ENCODE measurements at regions not wholly inside any gene's neighbourhood (a gene's known extent, or its start where the extent isn't known, plus 50 kb on each side); places are given as distances from the start of the nearest gene placed in this dataset.

GRCh38 chr12:61137677-61138414 is 1122.4 kb upstream of the USP15 start:
- ChIA-PET POLR2A (no interaction called here), CTCF (no interaction called here)
- no peak overlapping the region for H3K4me3 Mint-ChIP-seq
- H3K27ac Mint-ChIP-seq = no peak overlapping the region
- ATAC-seq (no peak), DNase-seq (ENCODE audit: low spot score) (no peak)
- H3K4me1 Mint-ChIP-seq = no peaks in the 10 kb centered on the region
- no peaks in the 10 kb centered on the region for H3K27me3 Mint-ChIP-seq (ENCODE audit: low read depth)
- H3K9me3 Mint-ChIP-seq = peaks cover 26% of the 10 kb centered on the region
- TF ChIP-seq ZNF512 (CRISPR knock-in tag; IDR thresholded peaks at IDR 0.05; ENCODE audit: borderline replicate concordance) = no peak
- TF ChIP-seq CBFB (CRISPR knock-in tag; IDR thresholded peaks at IDR 0.05; ENCODE audit: low read depth) = no peak
- TF ChIP-seq ZNF425 (CRISPR knock-in tag; conservative IDR thresholded peaks at IDR 0.05) = no peak
- TF ChIP-seq ZNF219 (CRISPR knock-in tag; IDR thresholded peaks at IDR 0.05; ENCODE audit: borderline replicate concordance) = no peak
- no peak for TF ChIP-seq ZNF396 (CRISPR knock-in tag; IDR thresholded peaks at IDR 0.05; ENCODE audit: borderline replicate concordance)
- no peak for TF ChIP-seq ATF2 (CRISPR knock-in tag; IDR thresholded peaks at IDR 0.05; ENCODE audit: borderline replicate concordance, low read depth)
- no peak for TF ChIP-seq PRDM15 (CRISPR knock-in tag; IDR thresholded peaks at IDR 0.05)
- TF ChIP-seq ZNF423 (CRISPR knock-in tag; IDR thresholded peaks at IDR 0.05) = no peak
- no peak for TF ChIP-seq FOXP4 (CRISPR knock-in tag; IDR thresholded peaks at IDR 0.05)
- TF ChIP-seq TP53 (CRISPR knock-in tag; IDR thresholded peaks at IDR 0.05) = no peak
- no peak for TF ChIP-seq IRF2 (CRISPR knock-in tag; IDR thresholded peaks at IDR 0.05; ENCODE audit: borderline replicate concordance, low read depth)
- TF ChIP-seq ZNF232 (CRISPR knock-in tag; IDR thresholded peaks at IDR 0.05) = no peak
- no peak for TF ChIP-seq TEAD1 (CRISPR knock-in tag; IDR thresholded peaks at IDR 0.05)
- H3K36me3 Mint-ChIP-seq = no peaks in the 10 kb centered on the region

GRCh38 chr12:61138415-61138759 is 1121.8 kb upstream of the USP15 start:
- TF ChIP-seq GABPB1 (CRISPR knock-in tag; IDR thresholded peaks at IDR 0.05) = no peak
- TF ChIP-seq PRRX2 (CRISPR knock-in tag; IDR thresholded peaks at IDR 0.05) = no peak
- ATAC-seq = no peak
- Mint-ChIP-seq H3K9me3 (peaks cover 23% of the 10 kb centered on the region), H3K36me3 (no peaks in the 10 kb centered on the region), H3K27ac (no peak overlapping the region), H3K27me3 (ENCODE audit: low read depth) (no peaks in the 10 kb centered on the region), H3K4me3 (no peak overlapping the region), H3K4me1 (no peaks in the 10 kb centered on the region)
- CTCF ChIA-PET = no interaction called here
- DNase-seq (ENCODE audit: low spot score) = no peak
- POLR2A ChIA-PET = no interaction called here
